Stimulated activated naive CD8-positive, alpha-beta T cell treated with anti-CD3 and anti-CD28 coated beads, Interleukin-15, amount 100 ng/mL, for 72 hours (primary cell): ENCODE measurements at regions not wholly inside any gene's neighbourhood (a gene's known extent, or its start where the extent isn't known, plus 50 kb on each side); places are given as distances from the start of the nearest gene placed in this dataset.

ENCODE experiments used
- ATAC-seq: fragments of 150-1000 bp; cut with Tn5 transposase; 2 replicates; pipeline ENCODE4 v1.10.0; 2021; ENCODE audit warnings: mild to moderate bottlenecking, moderate library complexity
- DNase-seq, 2 donors: peaks; one replicate each; pipeline ENCODE4 v3.0.0; 2021 to 2022
- H3K27ac Mint-ChIP-seq, 2 donors: one replicate each; pipeline ENCODE4 v1.8.0; 2022; ENCODE audit warnings: mild to moderate bottlenecking in 2 of 2, mixed read lengths in 2 of 2, moderate library complexity in 2 of 2
- H3K27me3 Mint-ChIP-seq: one replicate; pipeline ENCODE4 v1.8.0; 2022; ENCODE audit warnings: mixed read lengths
- H3K4me1 Mint-ChIP-seq: one replicate; pipeline ENCODE4 v1.8.0; 2022; ENCODE audit warnings: mild to moderate bottlenecking, mixed read lengths
- H3K4me3 Mint-ChIP-seq, 2 donors: one replicate each; pipeline ENCODE4 v1.8.0; 2022; ENCODE audit warnings: mild to moderate bottlenecking in 2 of 2, mixed read lengths in 2 of 2, moderate library complexity in 1 of 2
- H3K9me3 Mint-ChIP-seq, 2 donors: one replicate each; pipeline ENCODE4 v1.8.0; 2022; ENCODE audit warnings: mixed read lengths in 2 of 2

- H3K4me3 Mint-ChIP-seq: no peak overlapping the region
- ATAC-seq (no peak), DNase-seq (no peak)
- H3K9me3 Mint-ChIP-seq: peaks cover 5 to 8% of the 10 kb centered on the region in 2 donors
- no peaks in the 10 kb centered on the region for H3K4me1 Mint-ChIP-seq
- H3K27ac Mint-ChIP-seq: no peak overlapping the region
- H3K27me3 Mint-ChIP-seq: no peaks in the 10 kb centered on the region
Observed at GRCh38 chr12:24021164-24021502, 71.7 kb upstream of the SOX5 start.

GRCh38 chr12:24020397-24021163 is 71.1 kb upstream of the SOX5 start:
- no peak for DNase-seq
- Mint-ChIP-seq H3K9me3 (peaks cover 5 to 8% of the 10 kb centered on the region in 2 donors), H3K4me3 (no peak overlapping the region), H3K27ac (no peak overlapping the region), H3K27me3 (no peaks in the 10 kb centered on the region), H3K4me1 (no peaks in the 10 kb centered on the region)
- ATAC-seq: no peak

- ATAC-seq (no peak), DNase-seq (no peak)
- H3K4me1 Mint-ChIP-seq: no peaks in the 10 kb centered on the region
- no peak overlapping the region for H3K4me3 Mint-ChIP-seq
- peaks cover 5 to 8% of the 10 kb centered on the region in 2 donors for H3K9me3 Mint-ChIP-seq
- H3K27me3 Mint-ChIP-seq: no peaks in the 10 kb centered on the region
- no peak overlapping the region for H3K27ac Mint-ChIP-seq
Observed at GRCh38 chr12:24015833-24016160, 66.3 kb upstream of the SOX5 start.

GRCh38 chr12:24014915-24015832 is 65.7 kb upstream of the SOX5 start:
- ATAC-seq (no peak), DNase-seq (no peak)
- Mint-ChIP-seq H3K4me3 (no peak overlapping the region), H3K9me3 (peaks cover 5 to 8% of the 10 kb centered on the region in 2 donors), H3K4me1 (no peaks in the 10 kb centered on the region), H3K27ac (no peak overlapping the region), H3K27me3 (no peaks in the 10 kb centered on the region)

- DNase-seq (no peak), ATAC-seq (no peak)
- H3K27me3 Mint-ChIP-seq: no peaks in the 10 kb centered on the region
- no peak overlapping the region for H3K4me3 Mint-ChIP-seq
- H3K9me3 Mint-ChIP-seq: peaks cover 5 to 8% of the 10 kb centered on the region in 2 donors
- no peak overlapping the region for H3K27ac Mint-ChIP-seq
- no peaks in the 10 kb centered on the region for H3K4me1 Mint-ChIP-seq
Observed at GRCh38 chr12:24014240-24014639, 64.8 kb upstream of the SOX5 start.

- Mint-ChIP-seq H3K27me3 (no peaks in the 10 kb centered on the region), H3K9me3 (peaks cover under 1 to 1% of the 10 kb centered on the region in 2 donors), H3K27ac (no peak overlapping the region), H3K4me3 (no peak overlapping the region), H3K4me1 (no peaks in the 10 kb centered on the region)
- no peak for DNase-seq
- no peak for ATAC-seq
Observed at GRCh38 chr12:24012528-24012927, 63.1 kb upstream of the SOX5 start.

- Mint-ChIP-seq H3K9me3 (no peaks in the 10 kb centered on the region), H3K4me1 (no peaks in the 10 kb centered on the region), H3K27ac (no peak overlapping the region), H3K27me3 (no peaks in the 10 kb centered on the region), H3K4me3 (no peak overlapping the region)
- DNase-seq (no peak), ATAC-seq (no peak)
Observed at GRCh38 chr12:24011927-24012507, 62.5 kb upstream of the SOX5 start.

GRCh38 chr12:24008166-24008565 is 58.7 kb upstream of the SOX5 start:
- Mint-ChIP-seq H3K9me3 (no peaks in the 10 kb centered on the region), H3K4me3 (no peak overlapping the region), H3K27ac (no peak overlapping the region), H3K27me3 (no peaks in the 10 kb centered on the region), H3K4me1 (no peaks in the 10 kb centered on the region)
- DNase-seq: no peak
- no peak for ATAC-seq
